ENCODE measurements at regions not wholly inside any gene's neighbourhood (a gene's known extent, or its start where the extent isn't known, plus 50 kb on each side); places are given as distances from the start of the nearest gene placed in this dataset.
A peak's percentile ranks its signal among the peaks of the same experiment; 100 is the strongest.
"Not testable (repeated sequence)": the region's sequence is repeated elsewhere in the genome, so short reads cannot be mapped to it uniquely, and the experiment has no call there.

DNA sequence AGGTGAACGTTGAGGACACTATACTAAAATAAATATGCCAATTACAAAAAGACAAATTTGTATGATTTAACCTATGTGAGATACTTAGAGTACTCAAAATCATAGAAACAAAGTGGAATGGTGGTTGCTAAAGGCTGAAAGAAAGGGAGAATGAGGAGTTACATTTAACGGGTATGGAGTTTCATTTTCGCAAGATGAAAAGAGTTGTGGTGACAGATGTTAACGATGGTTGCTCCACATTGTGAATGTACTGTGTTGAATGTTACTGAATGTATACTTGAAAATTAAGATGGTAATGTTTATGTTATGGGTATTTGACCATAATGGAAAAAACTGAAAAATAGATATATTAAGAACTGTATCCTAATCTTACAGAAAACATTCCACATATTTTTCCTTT lies 51.3 kb upstream of the MOCS2 start:
- FAIRE-seq, result no peak

DNA sequence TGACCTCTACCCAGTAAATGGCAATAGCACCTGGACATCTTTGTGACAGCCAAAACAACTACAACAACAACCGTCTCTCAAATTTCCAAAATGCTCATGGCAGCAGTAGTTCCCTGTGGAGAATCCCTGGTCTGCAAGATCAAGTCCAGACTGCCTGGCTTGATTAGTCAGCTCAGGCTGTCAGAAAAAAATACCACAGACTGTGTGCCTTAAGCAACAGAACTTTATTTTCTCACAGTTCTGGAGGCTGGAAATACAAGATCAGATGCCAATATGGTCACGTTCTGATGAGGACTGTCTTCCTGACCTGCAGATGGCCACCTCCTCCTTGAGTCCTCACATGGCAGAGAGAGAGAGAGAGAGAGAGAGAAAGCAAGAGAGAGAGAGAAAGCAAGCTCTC lies 52.3 kb upstream of the MOCS2 start:
- FAIRE-seq, result no peak

DNA sequence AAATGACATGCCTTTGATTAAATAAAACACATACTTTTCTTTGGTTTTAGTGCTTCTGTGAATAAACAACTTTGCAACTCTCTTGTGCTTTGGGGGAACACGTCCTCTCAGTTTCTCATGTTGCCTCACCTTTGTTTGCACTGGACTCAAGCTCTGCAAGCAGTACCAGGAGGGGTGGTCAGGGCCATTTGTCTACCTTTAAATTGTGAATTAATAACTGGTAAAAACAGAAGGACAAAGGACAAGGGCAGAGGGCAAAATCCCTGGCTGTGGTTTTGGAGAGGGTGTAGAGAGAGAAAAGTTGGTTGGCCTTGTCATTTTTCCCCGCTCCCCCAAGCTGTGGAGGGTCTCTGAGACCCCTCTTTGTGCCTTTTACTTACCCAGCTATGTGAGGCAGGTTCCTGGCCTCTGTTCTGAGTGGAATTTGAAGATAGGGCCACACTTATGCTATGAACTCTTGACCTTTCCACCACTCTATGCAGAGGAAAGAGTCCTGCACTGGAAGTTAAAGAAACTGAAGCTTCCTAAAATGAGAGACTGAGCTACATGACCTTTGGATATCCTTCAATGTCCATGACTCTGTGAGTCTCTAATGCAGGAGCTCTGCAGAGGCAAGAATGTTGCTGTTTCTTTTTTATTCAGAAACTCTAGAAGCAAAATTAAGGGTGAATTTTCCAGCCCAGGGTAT lies 55.1 kb upstream of the MOCS2 start:
- no peak for FAIRE-seq

DNA sequence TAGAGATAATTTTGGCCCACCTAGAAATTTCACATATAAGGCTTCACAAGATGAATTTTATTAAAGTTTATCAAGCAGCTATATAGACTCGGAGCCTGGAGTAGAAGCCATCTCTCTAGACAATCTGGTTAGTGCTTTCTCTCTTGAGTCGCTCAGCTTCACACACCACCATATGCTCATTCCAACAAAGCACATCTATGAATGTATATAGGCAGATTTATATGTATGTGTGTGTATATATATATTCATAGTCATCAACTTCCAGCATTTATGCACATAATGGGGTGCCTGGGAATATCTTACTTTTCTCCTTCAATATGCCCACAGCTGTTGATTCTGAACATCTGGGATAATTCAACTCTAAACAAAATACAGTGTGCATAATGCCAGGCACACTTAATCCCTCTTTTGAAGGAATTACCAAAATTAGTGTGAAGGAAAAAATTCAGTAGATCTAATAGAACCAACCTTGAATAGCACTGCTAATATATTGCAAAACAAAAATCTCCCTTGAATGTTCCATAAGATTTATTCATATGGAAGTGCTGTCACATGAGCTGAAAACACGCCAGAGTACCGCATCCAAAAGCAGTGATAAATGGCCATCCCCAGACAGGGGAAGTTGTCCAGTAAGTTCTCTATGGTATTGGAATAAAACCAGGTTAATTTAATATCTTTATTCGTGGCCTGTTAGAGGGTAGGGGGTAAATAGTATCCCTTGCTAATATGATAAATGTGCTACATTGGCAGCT lies 56.0 kb upstream of the MOCS2 start:
- FAIRE-seq, result no peak

DNA sequence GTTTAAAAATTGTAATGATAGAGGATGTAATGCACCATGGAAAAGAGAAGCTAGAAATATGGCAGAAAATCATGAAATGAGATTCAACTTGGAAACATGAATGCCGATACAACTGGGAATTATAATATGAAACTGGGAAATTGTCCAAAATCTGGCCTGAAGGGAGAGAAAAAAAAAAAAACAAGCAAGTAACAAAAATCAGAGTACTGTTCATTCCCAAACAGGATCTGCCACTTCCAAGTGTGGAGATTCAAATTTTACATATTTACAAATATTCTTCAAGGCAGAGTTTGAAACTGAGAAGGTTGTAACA lies 56.6 kb upstream of the MOCS2 start:
- FAIRE-seq, result no peak

DNA sequence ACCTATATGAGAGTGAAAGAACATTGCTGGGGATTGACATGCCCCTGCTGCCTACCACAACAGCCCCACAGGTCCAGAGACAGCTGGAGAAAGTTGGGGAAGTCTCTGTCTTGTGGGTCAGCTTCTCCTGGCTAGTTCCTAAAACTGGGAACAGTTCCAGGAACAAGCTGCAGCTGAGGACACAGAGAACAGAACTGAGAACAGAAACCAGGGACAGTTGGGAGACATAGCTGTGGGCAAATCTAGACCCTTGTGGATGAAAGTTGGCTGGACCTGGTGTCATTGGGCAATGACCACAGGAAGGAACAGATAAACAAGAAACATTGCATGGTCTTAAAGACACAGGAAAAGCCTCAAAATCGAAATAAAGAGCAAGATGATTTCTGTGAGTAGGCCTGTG lies 58.3 kb upstream of the MOCS2 start:
- FAIRE-seq, result no peak

DNA sequence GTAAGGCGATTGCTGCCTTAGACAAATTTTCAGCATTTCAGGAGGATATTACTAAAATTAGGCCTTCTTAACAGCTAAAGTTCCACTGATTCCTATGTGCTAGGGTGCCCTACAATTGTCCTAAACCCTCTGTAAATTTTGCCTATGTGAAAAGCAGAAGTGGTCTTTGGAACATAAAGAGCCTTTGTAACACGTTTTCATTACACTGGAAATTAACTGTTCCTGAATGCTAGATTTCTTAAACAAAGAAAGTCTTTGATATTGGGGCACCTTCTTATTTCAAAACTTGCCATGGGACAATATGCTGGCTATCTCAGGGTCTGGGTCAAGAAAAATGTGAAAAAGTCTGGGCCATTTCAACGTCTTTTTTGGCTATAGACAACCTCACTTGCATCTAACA lies 60.4 kb upstream of the MOCS2 start:
- FAIRE-seq, result no peak

DNA sequence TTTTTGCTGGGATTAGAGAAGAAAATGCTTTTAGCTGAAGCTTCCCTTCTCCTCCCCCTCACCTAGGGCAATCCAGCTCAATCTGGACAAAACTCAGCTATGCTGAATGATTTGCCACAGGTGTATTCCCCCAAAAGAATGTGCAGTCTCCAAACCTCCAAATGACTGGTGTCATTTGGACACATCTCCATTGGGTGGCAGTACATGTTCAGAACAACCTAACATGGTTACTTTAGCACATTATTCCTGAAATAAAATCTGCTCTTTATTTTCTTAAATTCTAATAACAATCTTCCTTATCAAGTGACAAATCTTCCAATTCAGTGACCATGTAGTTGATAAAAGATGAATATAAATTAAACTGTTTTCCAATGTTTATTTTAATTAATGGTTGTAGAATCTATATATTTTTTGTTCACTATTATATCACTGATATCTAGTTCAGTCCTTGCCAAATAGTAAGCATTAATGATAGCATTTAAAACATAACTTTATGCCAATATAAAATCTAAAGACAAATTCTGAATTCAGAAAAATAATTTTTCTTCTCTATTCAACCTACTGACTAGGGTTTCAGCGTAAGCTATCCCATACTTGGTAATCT lies 61.3 kb upstream of the MOCS2 start:
- FAIRE-seq, result peak; percentile 75

DNA sequence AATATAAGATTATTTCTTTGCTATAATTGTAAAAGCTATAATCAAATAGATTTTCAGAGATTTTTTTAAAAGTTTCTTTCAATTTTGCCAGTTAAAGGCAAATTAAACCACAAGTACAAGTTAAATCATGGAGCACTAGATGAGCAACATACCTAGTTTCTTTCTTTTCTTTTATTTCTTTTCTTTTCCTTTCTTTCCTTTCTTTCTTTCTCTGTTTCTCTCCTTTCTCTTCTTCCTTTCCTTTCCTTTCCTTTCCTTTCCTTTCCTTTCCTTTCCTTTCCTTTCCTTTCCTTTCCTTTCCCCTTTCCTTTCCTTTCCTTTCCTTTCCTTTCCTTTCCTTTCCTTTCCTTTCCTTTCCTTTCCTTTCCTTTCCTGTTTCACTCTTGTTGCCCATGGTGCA lies 62.5 kb upstream of the MOCS2 start:
- FAIRE-seq, result not testable (repeated sequence)

DNA sequence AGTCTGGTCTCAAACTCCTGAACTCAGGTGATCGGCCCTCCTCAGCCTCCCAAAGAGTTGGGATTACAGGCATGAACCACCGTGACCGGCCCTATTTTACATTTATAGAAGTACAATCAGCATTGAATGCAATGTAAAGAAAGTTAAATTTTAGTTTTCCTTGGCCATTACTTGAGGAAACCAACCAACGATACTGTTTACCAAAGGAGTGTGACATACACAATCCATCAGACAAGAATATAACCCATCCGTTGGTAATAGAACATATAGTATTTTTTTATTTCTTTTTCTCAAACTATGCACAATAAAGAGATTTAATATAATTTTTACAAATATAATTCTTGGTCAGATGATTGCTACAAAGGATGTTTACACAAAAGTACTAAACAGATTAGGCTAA lies 63.1 kb upstream of the MOCS2 start:
- no peak for FAIRE-seq

DNA sequence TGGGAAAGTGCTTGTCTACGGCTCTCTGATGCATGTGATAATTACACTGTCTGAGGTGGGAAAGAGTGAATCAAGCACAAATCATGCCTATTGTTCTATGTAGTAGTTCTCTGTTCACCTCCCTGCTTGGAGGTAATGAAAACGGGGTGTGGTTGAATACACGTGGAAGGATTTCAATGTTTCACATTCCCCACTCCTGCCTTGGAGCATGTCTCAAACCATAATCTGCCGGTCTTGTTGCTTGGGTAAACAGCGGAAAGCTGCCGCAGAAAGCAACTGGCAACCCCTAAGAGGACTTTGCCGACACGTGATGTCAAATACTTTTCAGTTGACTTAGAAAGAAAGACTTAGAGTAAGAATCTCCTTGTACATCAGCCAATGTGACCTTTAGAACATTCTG lies 63.5 kb upstream of the MOCS2 start:
- FAIRE-seq, result no peak

DNA sequence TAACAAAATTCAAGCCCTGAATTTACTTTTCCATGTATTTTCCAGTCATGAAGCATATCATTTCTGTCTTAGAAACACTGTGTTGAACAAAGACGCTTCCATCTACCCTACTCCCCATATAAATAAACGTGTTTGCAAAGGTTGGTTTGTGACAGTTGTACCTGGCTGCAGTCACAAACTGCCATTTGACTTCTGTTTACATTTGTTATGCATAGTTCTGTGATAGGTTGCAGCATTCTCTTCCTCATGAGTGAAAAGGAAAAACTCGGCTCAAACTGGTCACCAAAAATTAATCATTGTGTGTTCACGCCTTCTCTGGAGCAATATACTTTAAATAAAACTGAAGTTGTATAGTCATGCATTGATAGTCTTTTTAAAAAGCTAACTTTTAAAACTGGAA lies 69.3 kb upstream of the MOCS2 start:
- no peak for FAIRE-seq

DNA sequence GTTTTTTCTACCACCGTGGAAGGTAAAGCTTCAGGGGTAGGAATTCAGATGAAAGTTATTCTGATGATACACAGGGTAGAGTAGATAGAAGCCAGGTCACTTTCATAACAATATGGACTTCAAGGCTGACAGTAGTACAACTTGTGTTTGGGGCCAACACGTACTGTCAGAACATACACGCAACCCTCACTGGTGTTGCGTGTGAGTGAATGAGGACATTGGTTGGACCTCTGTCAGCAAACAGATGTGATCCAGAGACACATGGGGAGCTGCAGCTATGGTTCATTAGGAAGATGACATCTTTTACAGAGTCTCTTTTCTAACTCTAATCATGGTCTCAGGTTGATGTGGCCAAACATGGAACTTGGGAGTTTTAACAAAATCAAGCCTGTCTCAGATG lies 70.1 kb upstream of the MOCS2 start:
- FAIRE-seq, result no peak

DNA sequence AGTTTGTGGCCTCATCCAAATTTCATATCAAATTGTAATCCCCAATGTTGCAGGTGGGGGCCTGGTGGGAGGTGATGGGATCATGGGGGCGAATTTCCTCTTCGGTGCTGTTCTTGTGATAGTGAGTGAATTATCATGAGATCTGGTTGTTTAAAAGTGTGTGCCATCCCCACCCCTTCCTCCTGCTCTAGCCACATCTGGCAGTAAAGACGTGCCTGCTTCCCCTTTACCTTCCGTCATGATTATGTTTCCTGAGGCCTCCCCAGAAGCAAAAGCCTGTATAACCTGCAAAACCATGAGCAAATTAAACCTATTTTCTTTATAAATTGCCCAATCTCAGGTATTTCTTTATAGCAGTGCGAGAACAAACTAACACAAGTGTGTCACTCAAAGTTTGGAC lies 71.0 kb upstream of the MOCS2 start:
- FAIRE-seq, result no peak

DNA sequence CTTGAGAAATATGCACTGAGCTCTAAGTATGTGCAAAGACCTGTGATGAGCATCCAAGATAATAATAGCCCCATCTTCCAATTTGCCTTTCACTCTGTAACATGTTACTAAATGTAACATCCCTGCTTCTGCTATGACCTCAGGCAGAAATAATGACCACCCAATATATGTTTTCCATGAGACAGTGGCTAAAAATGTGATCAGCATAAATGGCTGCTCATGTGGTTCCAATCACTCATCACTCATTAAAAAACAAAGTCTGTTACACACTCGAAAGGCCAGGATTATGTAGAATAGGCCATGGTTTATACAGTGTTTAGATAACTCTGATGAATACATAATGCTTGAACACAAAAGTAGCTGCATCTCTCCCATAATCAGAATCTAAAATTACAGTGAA lies 71.4 kb upstream of the MOCS2 start:
- no peak for FAIRE-seq

DNA sequence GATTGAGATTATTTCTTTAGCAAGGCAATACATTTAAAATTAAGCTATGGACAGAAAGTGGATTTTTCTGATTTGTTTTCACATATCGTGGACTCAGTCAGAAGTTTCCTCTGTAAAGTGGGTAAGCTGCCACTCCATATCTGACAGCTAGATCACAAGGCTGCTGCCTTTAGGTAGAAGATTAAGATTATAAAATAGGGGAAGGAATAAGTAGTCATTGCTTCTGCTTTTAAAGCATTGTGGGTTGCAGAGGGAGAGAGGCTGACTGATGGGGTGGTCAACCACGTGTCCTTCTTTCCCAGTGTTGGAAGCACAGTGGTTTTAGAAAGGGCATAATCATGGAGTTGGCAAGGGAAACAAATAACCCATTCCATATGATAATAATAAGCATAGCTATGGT lies 74.3 kb upstream of the MOCS2 start:
- FAIRE-seq, result no peak

DNA sequence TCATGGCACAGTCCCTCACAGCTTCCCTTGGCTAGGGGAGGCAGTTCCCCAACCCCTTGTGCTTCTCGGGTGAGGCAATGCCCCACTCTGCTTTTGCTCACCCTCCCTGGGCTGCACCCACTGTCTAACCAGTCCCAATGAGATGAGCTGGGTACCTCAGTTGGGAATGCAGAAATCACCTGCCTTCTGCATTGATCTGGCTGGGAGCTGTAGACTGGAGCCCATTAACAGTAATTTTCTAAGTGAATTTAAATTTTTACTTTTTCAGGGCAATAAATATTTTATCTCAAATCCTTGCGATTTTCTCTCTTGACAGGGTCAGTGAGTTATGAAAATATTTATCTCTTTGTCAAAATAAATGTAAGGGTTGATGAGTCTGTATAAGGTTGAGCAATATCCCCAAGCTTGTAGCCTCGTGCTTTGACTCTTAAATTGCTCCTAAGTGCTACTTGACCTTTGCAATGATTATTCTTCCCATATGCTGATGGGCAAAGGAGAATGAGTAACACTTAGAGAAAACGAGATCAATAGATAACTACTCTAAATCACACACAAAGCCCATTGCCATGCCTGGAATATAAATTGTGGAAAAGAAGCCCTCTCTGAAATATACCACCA lies 82.1 kb upstream of the MOCS2 start:
- no peak for FAIRE-seq

DNA sequence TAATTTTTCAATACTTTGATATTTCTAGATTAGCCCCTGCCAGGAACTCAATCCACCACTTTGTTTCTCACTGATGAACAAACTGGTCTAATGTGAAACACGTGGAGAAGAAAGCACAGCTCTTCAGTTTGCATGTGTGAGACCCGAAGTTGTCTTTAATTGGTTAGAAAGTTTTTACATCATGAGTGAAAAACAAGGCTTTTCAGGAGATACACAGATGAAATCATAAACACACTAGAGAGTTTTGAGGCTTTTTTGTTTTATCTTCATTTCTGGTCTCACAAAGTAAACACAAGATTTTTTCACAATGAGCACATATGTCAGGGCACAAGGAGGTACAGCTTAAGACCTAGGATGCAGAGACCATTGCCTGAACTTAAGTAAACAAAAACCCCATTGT lies 84.5 kb upstream of the MOCS2 start:
- FAIRE-seq, result no peak

DNA sequence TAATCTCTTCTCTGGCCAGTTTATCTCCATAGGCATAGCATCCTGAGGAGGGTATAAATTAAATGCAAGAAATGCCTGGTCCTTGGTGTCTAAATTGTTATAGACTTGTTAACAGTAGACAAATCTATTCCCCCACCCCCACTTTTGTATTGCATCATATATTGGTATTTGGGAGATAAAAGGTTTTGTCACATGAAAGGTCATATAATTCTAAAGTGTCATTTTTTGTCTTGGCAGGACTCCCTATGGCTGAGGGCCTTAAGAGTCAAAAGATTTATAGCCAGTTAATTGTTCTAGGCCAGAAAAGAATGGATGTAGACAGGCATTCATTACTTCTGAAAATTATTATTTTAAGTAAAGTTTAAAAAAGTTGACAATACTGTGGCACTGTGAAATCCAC lies 90.3 kb upstream of the MOCS2 start:
- FAIRE-seq, result no peak

DNA sequence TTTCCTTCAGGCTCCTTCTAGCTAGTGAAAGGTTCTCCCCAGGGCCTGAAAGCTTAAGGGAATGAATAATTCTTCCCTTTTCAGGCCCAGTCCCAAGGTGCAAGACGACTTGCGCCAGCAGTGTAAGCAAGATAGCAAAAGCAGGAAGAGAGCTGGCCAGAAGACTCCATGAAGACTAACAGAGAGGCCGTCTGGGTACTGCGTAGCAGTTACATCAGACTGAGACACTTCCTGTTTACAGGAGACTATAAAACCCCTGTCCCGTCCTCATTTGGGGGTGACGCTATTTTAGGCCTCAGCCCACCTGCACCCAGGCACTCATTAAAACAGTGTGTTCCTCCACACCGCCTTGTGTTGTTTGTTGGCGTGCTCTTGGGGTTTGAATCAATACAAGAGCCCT lies 90.7 kb upstream of the MOCS2 start:
- FAIRE-seq, result no peak

DNA sequence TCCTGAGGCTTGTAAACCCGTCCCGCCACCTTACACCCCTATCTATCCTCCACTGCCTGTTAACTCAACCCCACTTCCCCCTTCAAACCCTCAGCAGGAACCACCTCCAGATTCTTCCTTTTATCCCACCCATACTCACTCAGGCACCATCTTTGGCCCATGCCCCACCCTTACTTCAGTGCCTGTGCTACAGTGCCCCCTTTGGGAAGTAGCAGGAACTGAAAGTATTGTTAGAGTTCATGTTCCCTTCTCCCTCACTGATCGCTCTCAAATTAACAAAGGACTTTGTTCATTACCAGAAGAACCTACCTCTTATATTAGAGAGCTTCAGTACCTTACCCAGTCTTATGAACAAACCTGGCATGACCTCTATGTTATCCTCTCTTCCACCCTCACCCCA lies 92.2 kb upstream of the MOCS2 start:
- FAIRE-seq, result no peak

DNA sequence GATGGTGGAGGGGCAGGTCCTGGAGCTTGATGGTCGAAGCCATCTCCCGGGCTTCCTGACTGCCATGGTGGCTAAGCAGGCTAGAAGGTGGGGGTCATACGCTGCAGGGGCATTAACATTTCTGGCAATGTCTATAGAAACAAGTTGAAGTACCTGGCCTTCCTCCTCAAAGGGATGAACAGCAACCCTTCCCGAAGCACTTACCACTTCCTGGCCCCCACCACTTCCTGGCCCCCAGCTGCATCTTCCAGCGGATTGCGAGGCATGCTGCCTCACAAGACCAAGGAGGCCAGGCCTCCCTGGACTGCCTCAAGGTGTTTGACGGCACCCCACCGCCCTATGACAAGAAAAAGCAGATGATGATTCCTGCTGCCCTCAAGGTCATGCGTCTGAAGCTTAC lies 97.0 kb upstream of the MOCS2 start:
- FAIRE-seq, result no peak

DNA sequence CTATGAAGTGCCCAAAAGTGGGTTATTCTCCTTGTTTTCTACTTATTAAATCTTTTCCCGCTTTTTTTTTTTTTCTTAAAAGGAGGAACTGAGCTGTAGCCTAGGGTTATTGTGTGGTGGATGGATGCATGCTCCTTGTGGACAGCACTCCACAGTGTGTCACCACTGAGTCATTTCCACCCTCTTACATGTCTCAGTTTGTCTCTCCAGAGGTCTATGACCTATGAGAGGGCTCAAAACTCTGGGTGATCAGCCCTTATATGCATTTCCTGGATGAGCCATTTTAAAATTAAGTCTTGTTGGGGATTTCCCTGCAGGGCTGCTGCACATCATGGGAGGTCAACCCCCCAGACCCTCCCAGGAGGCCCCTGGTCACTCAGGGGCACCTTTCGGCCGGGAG lies 102.2 kb upstream of the MOCS2 start:
- FAIRE-seq, result no peak

DNA sequence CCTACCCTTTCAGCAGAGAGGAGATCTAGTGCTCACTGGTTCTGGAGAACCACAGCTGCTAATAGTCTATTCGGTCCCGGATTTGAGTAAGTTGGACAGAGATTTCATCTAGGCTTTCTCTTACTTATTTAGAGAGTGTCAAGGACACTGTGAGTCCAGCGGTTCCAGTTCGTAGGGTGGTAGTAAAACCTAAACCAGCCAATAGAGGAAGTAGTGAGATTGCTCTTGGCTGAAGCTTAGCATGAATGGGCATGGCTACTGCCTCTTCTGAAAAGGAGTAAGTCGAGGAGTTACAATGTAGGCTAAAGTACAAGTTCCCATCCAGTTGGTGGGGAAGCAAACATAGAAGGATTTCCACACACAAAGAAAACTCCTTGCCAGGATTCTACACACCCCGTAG lies 109.6 kb upstream of the MOCS2 start:
- FAIRE-seq, result no peak

Data from TTC549 (cell line).